GM18517 (cell line): ENCODE measurements at regions not wholly inside any gene's neighbourhood (a gene's known extent, or its start where the extent isn't known, plus 50 kb on each side); places are given as distances from the start of the nearest gene placed in this dataset.
A peak's percentile ranks its signal among the peaks of the same experiment; 100 is the strongest.

ENCODE experiments used
- ATAC-seq: cut with Tn5 transposase; IDR thresholded peaks from one replicate; pipeline ENCODE4 v1.9.1; 2021; ENCODE audit warnings: mild to moderate bottlenecking, moderate library complexity; ENCODE audit not compliant: unreplicated experiment

GRCh38 chr7:22676385-22676784 is 50.6 kb upstream of the IL6 start:
- no peak for ATAC-seq

- ATAC-seq, result no peak
These were observed 51.1 kb upstream of the IL6 start for GRCh38 chr7:22675917-22676343.

- ATAC-seq, result no peak
These were observed 51.6 kb upstream of the IL6 start for GRCh38 chr7:22675421-22675820.

- peak; percentile 77 for ATAC-seq
These were observed 53.9 kb upstream of the IL6 start for GRCh38 chr7:22672846-22673680.

- ATAC-seq, result no peak
These were observed 55.7 kb upstream of the IL6 start for GRCh38 chr7:22671177-22671879.

GRCh38 chr7:22670422-22670815 is 56.6 kb upstream of the IL6 start:
- ATAC-seq, result no peak

GRCh38 chr7:22669692-22670421 is 57.1 kb upstream of the IL6 start:
- ATAC-seq, result no peak

- no peak for ATAC-seq
These were observed 58.0 kb upstream of the IL6 start for GRCh38 chr7:22668971-22669401.

- ATAC-seq, result no peak
These were observed 59.3 kb upstream of the IL6 start for GRCh38 chr7:22667562-22668239.

GRCh38 chr7:22667187-22667561 is 59.8 kb upstream of the IL6 start:
- ATAC-seq, result no peak

GRCh38 chr7:22666732-22667131 is 60.3 kb upstream of the IL6 start:
- ATAC-seq, result no peak

- no peak for ATAC-seq
These were observed 61.1 kb upstream of the IL6 start for GRCh38 chr7:22665923-22666322.

- ATAC-seq, result no peak
These were observed 61.8 kb upstream of the IL6 start for GRCh38 chr7:22664988-22665798.

GRCh38 chr7:22663721-22664120 is 63.3 kb upstream of the IL6 start:
- ATAC-seq, result no peak

GRCh38 chr7:22663357-22663718 is 63.7 kb upstream of the IL6 start:
- ATAC-seq, result no peak

GRCh38 chr7:22662556-22663356 is 64.2 kb upstream of the IL6 start:
- ATAC-seq, result no peak

- ATAC-seq, result no peak
These were observed 65.0 kb upstream of the IL6 start for GRCh38 chr7:22662036-22662435.

GRCh38 chr7:22660732-22661131 is 66.3 kb upstream of the IL6 start:
- no peak for ATAC-seq

GRCh38 chr7:22660293-22660692 is 66.7 kb upstream of the IL6 start:
- ATAC-seq, result no peak

- no peak for ATAC-seq
These were observed 67.3 kb upstream of the IL6 start for GRCh38 chr7:22659741-22660140.
